HEK293T (cell line): ENCODE measurements at regions not wholly inside any gene's neighbourhood (a gene's known extent, or its start where the extent isn't known, plus 50 kb on each side); places are given as distances from the start of the nearest gene placed in this dataset.

Experiments used
- ARNT ChIP-seq: fragments of 450-650 bp; IDR thresholded peaks from 2 replicates; pipeline ENCODE4 v1.6.1; 2017; ENCODE audit warnings: mild to moderate bottlenecking
- BHLHE40 ChIP-seq: fragments of 450-650 bp; IDR thresholded peaks from 2 replicates; pipeline ENCODE4 v1.6.1; 2016; ENCODE audit warnings: mild to moderate bottlenecking, moderate library complexity, borderline replicate concordance
- ELF4 ChIP-seq: fragments of 450-650 bp; IDR thresholded peaks from 2 replicates; pipeline ENCODE4 v1.6.1; 2017; ENCODE audit warnings: antibody characterized with exemption
- FOXA1 ChIP-seq: fragments of 450-650 bp; IDR thresholded peaks from 2 replicates; pipeline ENCODE4 v1.6.1; 2016; ENCODE audit warnings: mild to moderate bottlenecking
- FOXK2 ChIP-seq: fragments of 450-650 bp; IDR thresholded peaks from 2 replicates; pipeline ENCODE4 v1.6.1; 2016; ENCODE audit warnings: mild to moderate bottlenecking
- FOXM1 ChIP-seq: fragments of 450-650 bp; IDR thresholded peaks from 2 replicates; pipeline ENCODE4 v1.6.1; 2017; ENCODE audit warnings: mild to moderate bottlenecking, borderline replicate concordance
- HDGF ChIP-seq: fragments of 450-650 bp; IDR thresholded peaks from 2 replicates; pipeline ENCODE4 v1.6.1; 2017; ENCODE audit warnings: antibody characterized with exemption, borderline replicate concordance
- LEF1 ChIP-seq: fragments of 450-650 bp; IDR thresholded peaks from 2 replicates; pipeline ENCODE4 v1.6.1; 2017; ENCODE audit warnings: mild to moderate bottlenecking, borderline replicate concordance
- NFRKB ChIP-seq: fragments of 450-650 bp; IDR thresholded peaks from 2 replicates; pipeline ENCODE4 v1.6.1; 2016; ENCODE audit warnings: mild to moderate bottlenecking, moderate library complexity
- SP1 ChIP-seq: fragments of 450-650 bp; IDR thresholded peaks from 2 replicates; pipeline ENCODE4 v1.6.1; 2017

DNA sequence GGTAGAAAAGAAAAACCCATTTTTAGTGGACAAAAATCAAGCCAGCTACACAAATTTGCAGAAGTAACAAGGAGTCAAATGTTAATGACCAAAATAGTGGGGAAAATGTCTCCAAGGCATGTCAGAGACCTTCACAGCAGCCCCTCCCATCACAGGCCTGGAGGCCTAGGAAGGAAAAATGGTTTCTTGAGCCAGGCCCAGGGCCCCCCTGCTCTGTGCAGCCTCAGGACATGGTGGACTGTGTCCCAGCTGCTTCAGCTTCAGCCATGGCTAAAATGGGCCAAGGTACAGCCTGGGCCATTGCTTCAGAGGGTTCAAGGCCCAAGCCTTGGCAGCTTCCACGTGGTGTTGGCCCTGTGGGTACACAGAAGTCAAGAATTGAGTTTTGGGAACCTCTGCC lies 82.5 kb upstream of the CLVS2 start:
- no peak for TF ChIP-seq SP1
- no peak for TF ChIP-seq FOXK2
- no peak for TF ChIP-seq LEF1
- TF ChIP-seq ARNT: no peak
- no peak for TF ChIP-seq FOXM1
- no peak for TF ChIP-seq HDGF
- TF ChIP-seq FOXA1: no peak
- TF ChIP-seq ELF4: no peak
- no peak for TF ChIP-seq BHLHE40
- TF ChIP-seq NFRKB: no peak
